DMS53 (cell line): ENCODE measurements at regions not wholly inside any gene's neighbourhood (a gene's known extent, or its start where the extent isn't known, plus 50 kb on each side); places are given as distances from the start of the nearest gene placed in this dataset.
"Not testable (repeated sequence)": the region's sequence is repeated elsewhere in the genome, so short reads cannot be mapped to it uniquely, and the experiment has no call there.

Source experiments
- DNase-seq: peaks from one replicate; lab custom pipeline; 2025; lab: John Stamatoyannopoulos, UW

- DNase-seq = no peak
Observed at GRCh38 chr10:84700668-84701369, 372.4 kb downstream of the CCSER2 start.

GRCh38 chr10:84701370-84701720, 373.0 kb downstream of the CCSER2 start:
- no peak for DNase-seq

DNA sequence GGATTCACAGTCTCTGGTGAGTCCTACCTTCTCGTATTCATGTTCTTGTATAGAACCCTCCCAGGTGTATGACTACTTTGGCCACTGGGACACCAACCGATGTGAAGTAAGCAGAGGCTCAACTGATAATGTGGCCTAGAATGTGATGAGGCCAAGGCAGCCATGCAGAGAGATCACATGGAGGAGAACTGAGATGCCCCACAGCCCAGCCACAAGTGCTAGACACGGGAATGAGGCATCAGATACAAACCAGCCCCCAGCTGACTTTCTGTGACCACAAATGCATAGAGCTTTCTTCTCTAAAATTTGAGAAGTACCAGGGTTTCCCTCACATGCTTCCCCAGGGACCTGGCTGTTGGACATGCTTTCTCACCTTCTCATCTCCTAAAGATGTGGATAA, 375.7 kb downstream of the CCSER2 start:
- no peak for DNase-seq

DNA sequence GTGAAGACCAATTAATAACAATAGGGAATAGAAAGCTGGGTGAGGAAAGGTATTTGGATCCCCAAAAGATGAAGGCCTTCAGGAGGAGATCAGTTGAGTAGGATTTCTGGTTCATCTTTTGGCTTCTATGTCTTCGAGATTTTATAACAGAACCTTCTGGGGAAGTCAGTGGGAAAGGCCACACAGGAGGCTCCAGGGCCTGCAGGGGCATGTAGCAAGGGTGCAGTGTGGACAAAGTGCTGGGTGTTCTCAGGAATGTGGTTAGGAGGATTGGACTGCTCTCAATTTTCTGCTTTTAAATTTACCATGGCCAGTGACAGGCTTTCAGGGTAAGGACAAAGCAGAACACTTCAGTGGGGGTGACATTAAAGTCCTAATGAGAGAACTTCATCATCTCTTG, 378.0 kb downstream of the CCSER2 start:
- no peak for DNase-seq

DNA sequence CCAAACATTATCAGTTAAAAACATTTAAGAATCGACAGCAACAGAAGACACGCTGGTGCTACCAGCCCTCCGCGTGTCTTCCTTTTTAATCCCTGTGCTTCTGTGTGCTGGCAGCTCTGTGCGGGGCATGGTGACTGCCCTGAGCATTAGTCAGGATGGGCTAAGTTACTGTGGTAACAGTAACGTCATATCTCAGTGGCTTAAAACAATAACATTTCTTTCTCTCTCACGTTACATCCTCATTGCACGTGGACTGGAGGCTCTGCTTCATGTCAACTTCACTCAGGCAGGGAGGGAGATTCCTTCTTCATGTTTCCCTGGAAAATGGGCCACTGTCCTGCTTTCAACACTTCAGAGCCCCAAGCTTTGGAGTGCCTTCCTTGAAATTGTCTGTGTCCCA, 378.5 kb downstream of the CCSER2 start:
- no peak for DNase-seq

- DNase-seq = peak; percentile 80
Observed at GRCh38 chr10:84715911-84716310, 387.5 kb downstream of the CCSER2 start.

GRCh38 chr10:84718877-84719616, 390.7 kb downstream of the CCSER2 start:
- DNase-seq = no peak

DNA sequence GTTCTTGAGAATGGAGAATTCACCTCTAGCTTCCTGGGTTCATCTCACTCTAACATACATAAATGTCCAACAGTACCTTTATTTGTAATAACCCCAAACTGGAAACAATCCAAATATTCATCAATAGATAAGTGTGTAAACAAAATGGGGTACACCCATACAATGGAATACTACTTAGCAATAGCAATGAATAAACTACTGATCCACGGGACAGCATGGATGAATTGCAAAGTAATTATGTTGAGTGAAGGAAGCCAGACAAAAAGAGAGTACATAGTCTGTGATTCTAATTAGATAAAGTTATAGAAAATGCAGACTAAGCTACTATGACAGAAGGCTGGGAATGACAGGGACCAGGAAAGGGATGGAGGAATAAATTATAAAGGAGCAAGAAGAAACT, 391.3 kb downstream of the CCSER2 start:
- DNase-seq = no peak

- DNase-seq = no peak
Observed at GRCh38 chr10:84727398-84727797, 399.0 kb downstream of the CCSER2 start.

GRCh38 chr10:84739126-84739525, 410.7 kb downstream of the CCSER2 start:
- not testable (repeated sequence) for DNase-seq

- DNase-seq = no peak
Observed at GRCh38 chr10:84739641-84740040, 411.3 kb downstream of the CCSER2 start.

GRCh38 chr10:84743483-84743882, 415.1 kb downstream of the CCSER2 start:
- peak; percentile 44 for DNase-seq

DNA sequence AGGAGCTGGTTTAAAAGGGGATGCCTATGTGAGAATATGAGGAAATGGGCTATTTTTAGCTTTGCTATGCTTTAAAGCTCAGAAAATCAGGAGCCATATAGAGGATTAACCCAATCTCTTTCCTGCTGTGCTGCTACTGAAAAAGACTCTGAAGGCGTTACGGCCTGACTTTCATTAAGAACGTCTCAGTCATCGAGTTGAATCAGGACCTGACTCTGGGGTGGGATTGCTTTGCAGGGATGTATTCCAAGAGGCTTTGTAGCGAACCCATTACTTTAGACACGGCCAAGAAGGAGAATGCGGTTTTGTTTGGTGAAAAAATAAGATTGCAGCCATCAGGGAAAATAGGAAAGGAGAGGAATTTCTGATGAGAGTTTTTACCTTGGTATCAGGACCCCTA, 426.9 kb downstream of the CCSER2 start:
- no peak for DNase-seq

DNA sequence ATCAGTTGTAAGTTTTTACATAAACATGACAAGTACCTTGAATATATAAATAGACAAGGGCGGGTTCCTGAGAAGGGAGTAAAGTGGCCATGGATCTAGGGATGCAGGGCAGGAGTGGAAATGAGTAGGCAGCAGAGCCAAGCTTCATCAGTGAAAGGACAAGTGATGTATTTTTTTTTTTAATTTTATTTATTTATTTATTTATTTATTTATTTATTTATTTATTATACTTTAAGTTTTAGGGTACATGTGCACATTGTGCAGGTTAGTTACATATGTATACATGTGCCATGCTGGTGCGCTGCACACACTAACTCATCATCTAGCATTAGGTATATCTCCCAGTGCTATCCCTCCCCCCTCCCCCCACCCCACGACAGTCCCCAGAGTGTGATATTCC, 428.3 kb downstream of the CCSER2 start:
- DNase-seq = not testable (repeated sequence)

DNA sequence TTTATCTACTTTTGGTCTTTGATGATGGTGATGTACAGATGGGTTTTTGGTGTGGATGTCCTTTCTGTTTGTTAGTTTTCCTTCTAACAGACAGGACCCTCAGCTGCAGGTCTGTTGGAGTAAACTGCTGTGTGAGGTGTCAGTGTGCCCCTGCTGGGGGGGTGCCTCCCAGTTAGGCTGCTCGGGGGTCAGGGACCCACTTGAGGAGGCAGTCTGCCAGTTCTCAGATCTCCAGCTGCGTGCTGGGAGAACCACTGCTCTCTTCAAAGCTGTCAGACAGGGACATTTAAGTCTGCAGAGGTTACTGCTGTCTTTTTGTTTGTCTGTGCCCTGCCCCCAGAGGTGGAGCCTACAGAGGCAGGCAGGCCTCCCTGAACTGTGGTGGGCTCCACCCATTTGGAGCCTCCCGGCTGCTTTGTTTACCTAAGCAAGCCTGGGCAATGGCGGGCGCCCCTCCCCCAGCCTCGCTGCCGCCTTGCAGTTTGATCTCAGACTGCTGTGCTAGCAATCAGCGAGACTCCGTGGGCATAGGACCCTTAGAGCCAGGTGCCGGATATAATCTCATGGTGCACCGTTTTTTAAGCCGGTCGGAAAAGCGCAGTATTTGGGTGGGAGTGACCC, 433.7 kb downstream of the CCSER2 start:
- DNase-seq = peak; percentile 88

- peak; percentile 74 for DNase-seq
Observed at GRCh38 chr10:84762754-84763394, 434.5 kb downstream of the CCSER2 start.

DNA sequence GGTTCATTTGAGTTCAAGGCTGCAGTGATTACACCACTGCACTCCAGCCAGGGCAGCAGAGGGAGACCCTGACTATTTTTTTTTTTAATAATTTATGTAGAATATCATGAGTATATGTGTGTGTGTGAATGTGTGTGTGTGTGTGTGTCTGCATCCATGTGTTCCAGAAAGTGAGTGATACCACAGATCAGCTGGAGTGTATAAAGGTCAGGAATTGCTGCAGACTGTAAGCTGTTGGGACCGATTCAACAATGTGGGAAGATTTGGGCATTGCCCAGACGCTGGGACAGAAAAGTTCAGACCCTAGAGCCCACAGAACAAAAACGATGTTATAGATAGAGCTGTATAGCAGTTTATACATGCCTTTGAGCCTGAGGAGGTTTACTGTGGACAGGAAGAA, 435.6 kb downstream of the CCSER2 start:
- DNase-seq = no peak

GRCh38 chr10:84765086-84765485, 436.7 kb downstream of the CCSER2 start:
- DNase-seq = no peak

- DNase-seq = no peak
Observed at GRCh38 chr10:84765656-84766055, 437.3 kb downstream of the CCSER2 start.

GRCh38 chr10:84766923-84767322, 438.5 kb downstream of the CCSER2 start:
- no peak for DNase-seq

DNA sequence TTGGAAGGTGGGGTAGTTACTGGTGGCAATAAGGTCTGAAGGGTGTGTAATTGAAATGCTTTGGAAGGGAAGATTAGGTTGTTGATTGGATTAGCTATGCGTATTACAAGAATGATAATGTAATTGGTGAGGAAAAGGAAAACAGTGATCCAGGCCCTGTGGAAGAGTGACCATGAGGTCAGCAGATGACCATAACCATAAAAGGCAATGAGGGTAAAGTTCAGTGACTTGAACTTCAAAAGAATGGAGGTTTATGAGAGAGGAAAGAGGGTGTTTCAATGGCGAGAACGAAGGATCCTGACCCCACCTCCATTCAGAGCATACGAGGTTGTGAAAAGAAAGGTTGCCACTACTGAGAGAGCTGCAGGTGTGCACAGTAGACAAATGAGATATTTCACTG, 439.7 kb downstream of the CCSER2 start:
- no peak for DNase-seq

GRCh38 chr10:84770824-84771223, 442.4 kb downstream of the CCSER2 start:
- DNase-seq = no peak

- DNase-seq = peak; percentile 80
Observed at GRCh38 chr10:84783386-84783785, 455.0 kb downstream of the CCSER2 start.
